CD14-positive monocyte (primary cell): ENCODE measurements at regions not wholly inside any gene's neighbourhood (a gene's known extent, or its start where the extent isn't known, plus 50 kb on each side); places are given as distances from the start of the nearest gene placed in this dataset.

Experiments
- DNase-seq, 3 donors: peaks; one replicate each; pipeline ENCODE4 v3.0.0-alpha.2; 2011 to 2022
- H2AFZ ChIP-seq: 2 replicates; pipeline ENCODE4 v1.6.0; 2012; ENCODE audit warnings: mild to moderate bottlenecking, low read depth, low read length, inconsistent platforms; ENCODE audit not compliant: insufficient read depth, poor library complexity, severe bottlenecking
- H3K27ac ChIP-seq, 2 donors: 1 replicate in 1 of 2; 2 replicates in 1 of 2; pipeline ENCODE4 v1.5.1; 2012 to 2013; ENCODE audit warnings: low read length in 2 of 2, control low read depth in 1 of 2, inconsistent platforms in 1 of 2, low read depth in 1 of 2, mild to moderate bottlenecking in 1 of 2
- H3K27me3 ChIP-seq, 2 donors: one replicate each; pipeline versions ENCODE4 v1.6.0 to v1.6.1; 2011 to 2013; ENCODE audit warnings: low read length in 2 of 2; ENCODE audit not compliant: control insufficient read depth in 2 of 2, insufficient read depth in 2 of 2
- H3K36me3 ChIP-seq, 2 donors: replicated peaks in 1 of 2; 1 replicate in 1 of 2; 2 replicates in 1 of 2; pipeline versions ENCODE4 v1.5.1 to v1.6.1; 2012 to 2013; ENCODE audit warnings: low read length in 2 of 2, control low read depth in 1 of 2, inconsistent platforms in 1 of 2, mild to moderate bottlenecking in 1 of 2; ENCODE audit not compliant: insufficient read depth in 2 of 2, control insufficient read depth in 1 of 2
- H3K4me1 ChIP-seq, 2 donors: 1 replicate in 1 of 2; 2 replicates in 1 of 2; pipeline versions ENCODE4 v1.5.1 to v1.6.1; 2012 to 2013; ENCODE audit warnings: low read length in 2 of 2, control low read depth in 1 of 2, inconsistent platforms in 1 of 2, mild to moderate bottlenecking in 1 of 2, moderate library complexity in 1 of 2; ENCODE audit not compliant: insufficient read depth in 2 of 2, control insufficient read depth in 1 of 2
- H3K4me2 ChIP-seq: replicated peaks from 2 replicates; pipeline ENCODE3; 2012; ENCODE audit warnings: low read length, moderate library complexity, mild to moderate bottlenecking; ENCODE audit not compliant: poor library complexity, severe bottlenecking; ENCODE audit errors: extremely low read depth
- H3K4me3 ChIP-seq, 3 experiments: fragments of 200-600 bp in 1 of 3; sonication (generic) in 1 of 3; replicated peaks in 1 of 3; 1 replicate in 2 of 3; 2 replicates in 1 of 3; pipeline ENCODE4 v1.5.1; 2011 to 2013; ENCODE audit warnings: low read length in 3 of 3, mild to moderate bottlenecking in 3 of 3, control low read depth in 2 of 3, low read depth in 2 of 3, inconsistent platforms in 1 of 3, moderate library complexity in 1 of 3
- H3K79me2 ChIP-seq: 2 replicates; pipeline ENCODE4 v1.6.0; 2012; ENCODE audit warnings: mild to moderate bottlenecking, control low read depth, inconsistent platforms, low read length, moderate library complexity; ENCODE audit not compliant: insufficient read depth
- H3K9ac ChIP-seq: 2 replicates; pipeline ENCODE4 v1.6.0; 2017; ENCODE audit warnings: low read length, mild to moderate bottlenecking; ENCODE audit not compliant: insufficient read depth, poor library complexity, severe bottlenecking
- H3K9me3 ChIP-seq, 2 donors: replicated peaks in 1 of 2; 1 replicate in 1 of 2; 2 replicates in 1 of 2; pipeline versions ENCODE4 v1.5.1 to v1.6.1; 2012 to 2013; ENCODE audit warnings: low read length in 2 of 2, control low read depth in 1 of 2; ENCODE audit not compliant: control insufficient read depth in 1 of 2, insufficient read depth in 1 of 2
- H4K20me1 ChIP-seq: 2 replicates; pipeline ENCODE4 v1.6.0; 2012; ENCODE audit warnings: mild to moderate bottlenecking, low read length, control low read depth, moderate library complexity; ENCODE audit not compliant: insufficient read depth
- H3K27ac Mint-ChIP-seq, 7 donors: one replicate each; pipeline ENCODE4 v1.8.0; 2020; ENCODE audit warnings: mild to moderate bottlenecking in 7 of 7, mixed read lengths in 7 of 7, moderate library complexity in 6 of 7, inconsistent platforms in 2 of 7
- H3K27me3 Mint-ChIP-seq, 3 donors: one replicate each; pipeline ENCODE4 v1.8.0; 2021 to 2022; ENCODE audit warnings: low read depth in 3 of 3, mild to moderate bottlenecking in 3 of 3, mixed read lengths in 3 of 3, moderate library complexity in 3 of 3, inconsistent platforms in 1 of 3
- H3K36me3 Mint-ChIP-seq, 2 donors: one replicate each; pipeline ENCODE4 v1.8.0; 2020; ENCODE audit warnings: mixed read lengths in 2 of 2, inconsistent platforms in 1 of 2, mild to moderate bottlenecking in 1 of 2
- H3K4me1 Mint-ChIP-seq: one replicate; pipeline ENCODE4 v1.8.0; 2020; ENCODE audit warnings: mild to moderate bottlenecking, mixed read lengths
- H3K4me3 Mint-ChIP-seq, 2 donors: one replicate each; pipeline ENCODE4 v1.8.0; 2020; ENCODE audit warnings: mild to moderate bottlenecking in 2 of 2, mixed read lengths in 2 of 2, moderate library complexity in 1 of 2
- H3K9me3 Mint-ChIP-seq, 7 donors: one replicate each; pipeline ENCODE4 v1.8.0; 2020 to 2022; ENCODE audit warnings: mixed read lengths in 7 of 7, mild to moderate bottlenecking in 6 of 7, moderate library complexity in 6 of 7, inconsistent platforms in 2 of 7
- WGBS: methylation state at CpG from one replicate; pipeline ENCODE4 v1.1.5; 2013; ENCODE audit warnings: missing lambda C conversion rate; ENCODE audit not compliant: insufficient coverage; 5-methylcytosine and 5-hydroxymethylcytosine counted together
- intact Hi-C, 2 donors: fragments of 100-400 bp; cut with micrococcal nuclease; formaldehyde crosslinking; loops; one replicate each; pipeline versions ENCODE4 v1.15.0 to v1.15.1; 2023
- TF ChIP-seq, protein P1 (sequence below): fragments of 200-600 bp; IDR thresholded peaks from one replicate; pipeline ENCODE4 v1.8.0; 2022; ENCODE audit warnings: antibody characterized with exemption, mild to moderate bottlenecking

- Histone ChIP-seq H3K9ac (no peak overlapping the region), H4K20me1 (no peaks in the 10 kb centered on the region), H3K9me3 (peaks cover 7 to 13% of the 10 kb centered on the region in 2 donors), H3K27me3 (no peaks in the 10 kb centered on the region), H3K4me2 (no peak overlapping the region), H3K4me3 (no peak overlapping the region), H3K36me3 (no peaks in the 10 kb centered on the region), H3K27ac (no peak overlapping the region), H3K4me1 (no peaks in the 10 kb centered on the region), H2AFZ (no peak overlapping the region), H3K79me2 (no peaks in the 10 kb centered on the region)
- H3K27me3 Mint-ChIP-seq, result peaks cover 0 to 3% (median 0%) of the 10 kb centered on the region in 3 donors
- H3K4me3 Mint-ChIP-seq, result no peak overlapping the region
- no peaks in the 10 kb centered on the region for H3K4me1 Mint-ChIP-seq
- intact Hi-C loops, result no loop called here
- TF ChIP-seq, protein P1, sequence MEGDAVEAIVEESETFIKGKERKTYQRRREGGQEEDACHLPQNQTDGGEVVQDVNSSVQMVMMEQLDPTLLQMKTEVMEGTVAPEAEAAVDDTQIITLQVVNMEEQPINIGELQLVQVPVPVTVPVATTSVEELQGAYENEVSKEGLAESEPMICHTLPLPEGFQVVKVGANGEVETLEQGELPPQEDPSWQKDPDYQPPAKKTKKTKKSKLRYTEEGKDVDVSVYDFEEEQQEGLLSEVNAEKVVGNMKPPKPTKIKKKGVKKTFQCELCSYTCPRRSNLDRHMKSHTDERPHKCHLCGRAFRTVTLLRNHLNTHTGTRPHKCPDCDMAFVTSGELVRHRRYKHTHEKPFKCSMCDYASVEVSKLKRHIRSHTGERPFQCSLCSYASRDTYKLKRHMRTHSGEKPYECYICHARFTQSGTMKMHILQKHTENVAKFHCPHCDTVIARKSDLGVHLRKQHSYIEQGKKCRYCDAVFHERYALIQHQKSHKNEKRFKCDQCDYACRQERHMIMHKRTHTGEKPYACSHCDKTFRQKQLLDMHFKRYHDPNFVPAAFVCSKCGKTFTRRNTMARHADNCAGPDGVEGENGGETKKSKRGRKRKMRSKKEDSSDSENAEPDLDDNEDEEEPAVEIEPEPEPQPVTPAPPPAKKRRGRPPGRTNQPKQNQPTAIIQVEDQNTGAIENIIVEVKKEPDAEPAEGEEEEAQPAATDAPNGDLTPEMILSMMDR, result no peak
- H3K36me3 Mint-ChIP-seq, result no peaks in the 10 kb centered on the region
- no peak for DNase-seq
- H3K9me3 Mint-ChIP-seq, result peaks cover 3 to 26% (median 12%) of the 10 kb centered on the region in 7 donors
- H3K27ac Mint-ChIP-seq, result no peak overlapping the region
- 100% methylated on average over 1 of the region's 3 CpGs for WGBS
These were observed 440.1 kb downstream of the NUF2 start for GRCh38 chr1:163761898-163762297.

- 10% methylated on average over 3 of the region's 7 CpGs for WGBS
- H3K36me3 Mint-ChIP-seq, result no peaks in the 10 kb centered on the region
- no peaks in the 10 kb centered on the region for H3K36me3 ChIP-seq
- no peak overlapping the region for H2AFZ ChIP-seq
- no peaks in the 10 kb centered on the region for H3K79me2 ChIP-seq
- peaks cover under 1 to 13% (median 2%) of the 10 kb centered on the region in 7 donors for H3K9me3 Mint-ChIP-seq
- no peak overlapping the region for H3K4me3 ChIP-seq
- H3K27me3 Mint-ChIP-seq, result peaks cover 0 to 3% (median 0%) of the 10 kb centered on the region in 3 donors
- H3K4me3 Mint-ChIP-seq, result no peak overlapping the region
- H3K4me2 ChIP-seq, result no peak overlapping the region
- no peaks in the 10 kb centered on the region for H4K20me1 ChIP-seq
- H3K4me1 ChIP-seq, result no peaks in the 10 kb centered on the region
- DNase-seq, result no peak
- H3K9me3 ChIP-seq, result peaks cover 0 to 5% of the 10 kb centered on the region in 2 donors
- intact Hi-C loops, result no loop called here
- no peaks in the 10 kb centered on the region for H3K4me1 Mint-ChIP-seq
- no peaks in the 10 kb centered on the region for H3K27me3 ChIP-seq
- H3K27ac ChIP-seq, result no peak overlapping the region
- H3K27ac Mint-ChIP-seq, result no peak overlapping the region
- TF ChIP-seq, protein P1, result no peak
- H3K9ac ChIP-seq, result no peak overlapping the region
These were observed 444.6 kb downstream of the NUF2 start for GRCh38 chr1:163766257-163766918.
